C4-2B (cell line): ENCODE measurements at regions not wholly inside any gene's neighbourhood (a gene's known extent, or its start where the extent isn't known, plus 50 kb on each side); places are given as distances from the start of the nearest gene placed in this dataset.
"Not testable (repeated sequence)": the region's sequence is repeated elsewhere in the genome, so short reads cannot be mapped to it uniquely, and the experiment has no call there.

Experiments used
- H3K27ac ChIP-seq: fragments of 450-650 bp; 2 replicates; pipeline ENCODE4 v1.5.1; 2017
- ZFX ChIP-seq: fragments of 450-650 bp; IDR thresholded peaks from 2 replicates; pipeline ENCODE4 v1.6.1; 2017
- TF ChIP-seq, protein P1 (sequence below): fragments of 450-650 bp; conservative IDR thresholded peaks from 2 replicates; pipeline ENCODE4 v1.5.1; 2017; ENCODE audit warnings: mild to moderate bottlenecking

DNA sequence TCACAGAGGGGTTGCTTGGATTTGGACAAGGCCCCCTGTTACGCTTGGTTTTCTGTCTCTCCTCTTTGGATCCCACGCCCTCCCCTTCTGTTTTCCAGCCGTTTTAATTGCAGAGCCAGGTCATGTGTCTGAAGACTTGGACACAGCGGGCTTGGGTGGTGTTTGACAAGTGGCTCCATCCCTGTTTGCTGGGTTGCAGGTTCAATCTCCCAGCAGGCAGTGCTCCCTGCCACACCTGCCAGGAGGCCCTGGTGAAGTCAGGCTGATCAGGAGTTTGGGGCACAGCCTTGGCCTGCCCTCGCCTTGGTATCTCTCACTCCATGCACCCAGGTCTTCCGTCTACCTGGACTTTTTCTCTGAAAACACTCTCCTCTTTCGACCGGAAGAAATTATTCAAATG, 59.0 kb downstream of the PLXNA1 start:
- TF ChIP-seq, protein P1, sequence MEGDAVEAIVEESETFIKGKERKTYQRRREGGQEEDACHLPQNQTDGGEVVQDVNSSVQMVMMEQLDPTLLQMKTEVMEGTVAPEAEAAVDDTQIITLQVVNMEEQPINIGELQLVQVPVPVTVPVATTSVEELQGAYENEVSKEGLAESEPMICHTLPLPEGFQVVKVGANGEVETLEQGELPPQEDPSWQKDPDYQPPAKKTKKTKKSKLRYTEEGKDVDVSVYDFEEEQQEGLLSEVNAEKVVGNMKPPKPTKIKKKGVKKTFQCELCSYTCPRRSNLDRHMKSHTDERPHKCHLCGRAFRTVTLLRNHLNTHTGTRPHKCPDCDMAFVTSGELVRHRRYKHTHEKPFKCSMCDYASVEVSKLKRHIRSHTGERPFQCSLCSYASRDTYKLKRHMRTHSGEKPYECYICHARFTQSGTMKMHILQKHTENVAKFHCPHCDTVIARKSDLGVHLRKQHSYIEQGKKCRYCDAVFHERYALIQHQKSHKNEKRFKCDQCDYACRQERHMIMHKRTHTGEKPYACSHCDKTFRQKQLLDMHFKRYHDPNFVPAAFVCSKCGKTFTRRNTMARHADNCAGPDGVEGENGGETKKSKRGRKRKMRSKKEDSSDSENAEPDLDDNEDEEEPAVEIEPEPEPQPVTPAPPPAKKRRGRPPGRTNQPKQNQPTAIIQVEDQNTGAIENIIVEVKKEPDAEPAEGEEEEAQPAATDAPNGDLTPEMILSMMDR: no peak
- TF ChIP-seq ZFX: no peak
- H3K27ac ChIP-seq: no peak overlapping the region

DNA sequence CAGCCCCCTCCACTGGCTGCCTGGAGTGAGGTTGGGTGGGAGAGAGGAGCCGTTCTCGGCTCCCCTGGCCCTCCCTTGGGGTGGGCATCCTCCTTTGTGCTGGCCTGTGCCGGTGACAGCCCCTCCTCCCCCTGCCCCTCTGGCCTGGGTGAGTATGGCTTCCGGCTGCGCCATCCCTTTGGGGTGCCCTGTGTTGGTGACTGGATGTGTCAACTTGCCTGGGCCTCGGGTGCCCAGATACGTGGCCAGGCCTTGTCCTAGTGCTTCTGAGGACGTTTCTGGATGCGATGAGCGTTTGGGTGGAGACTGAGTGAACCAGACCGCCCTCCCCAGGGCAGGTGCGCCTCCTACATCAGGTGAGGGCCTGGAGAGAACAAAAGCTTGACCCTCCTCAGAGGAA, 59.7 kb downstream of the PLXNA1 start:
- no peak overlapping the region for H3K27ac ChIP-seq
- TF ChIP-seq, protein P1: no peak
- no peak for TF ChIP-seq ZFX

DNA sequence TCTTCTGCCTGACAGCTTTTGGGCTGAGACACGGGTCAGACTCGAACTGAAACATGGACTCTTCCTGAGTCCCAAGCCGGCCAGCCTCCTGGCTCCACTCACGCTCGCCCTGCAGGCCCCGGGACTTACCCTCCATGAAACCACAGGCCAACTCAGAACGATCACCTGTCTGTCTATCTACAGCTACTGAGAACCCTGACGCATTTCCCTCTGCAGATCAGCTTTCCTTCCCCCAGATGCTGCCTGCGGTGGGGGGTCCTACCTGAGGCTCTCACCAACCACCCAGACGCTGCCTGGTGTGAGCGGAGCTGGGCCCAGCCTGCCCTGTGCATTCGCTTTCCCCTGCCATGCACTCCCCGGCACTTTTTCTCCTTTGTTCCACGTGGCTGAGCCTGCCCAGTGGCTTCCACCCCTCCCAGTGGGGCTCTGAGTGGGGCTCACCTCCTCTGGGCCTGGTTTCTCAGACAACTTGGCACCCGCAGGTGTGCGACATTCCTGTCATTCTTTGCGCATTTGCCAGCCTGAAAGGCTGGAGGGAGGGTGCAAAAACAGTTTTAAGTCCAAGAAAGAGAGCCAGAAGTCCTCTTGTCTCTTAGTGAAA, 60.2 kb downstream of the PLXNA1 start:
- H3K27ac ChIP-seq: no peak overlapping the region
- TF ChIP-seq, protein P1: no peak
- no peak for TF ChIP-seq ZFX

DNA sequence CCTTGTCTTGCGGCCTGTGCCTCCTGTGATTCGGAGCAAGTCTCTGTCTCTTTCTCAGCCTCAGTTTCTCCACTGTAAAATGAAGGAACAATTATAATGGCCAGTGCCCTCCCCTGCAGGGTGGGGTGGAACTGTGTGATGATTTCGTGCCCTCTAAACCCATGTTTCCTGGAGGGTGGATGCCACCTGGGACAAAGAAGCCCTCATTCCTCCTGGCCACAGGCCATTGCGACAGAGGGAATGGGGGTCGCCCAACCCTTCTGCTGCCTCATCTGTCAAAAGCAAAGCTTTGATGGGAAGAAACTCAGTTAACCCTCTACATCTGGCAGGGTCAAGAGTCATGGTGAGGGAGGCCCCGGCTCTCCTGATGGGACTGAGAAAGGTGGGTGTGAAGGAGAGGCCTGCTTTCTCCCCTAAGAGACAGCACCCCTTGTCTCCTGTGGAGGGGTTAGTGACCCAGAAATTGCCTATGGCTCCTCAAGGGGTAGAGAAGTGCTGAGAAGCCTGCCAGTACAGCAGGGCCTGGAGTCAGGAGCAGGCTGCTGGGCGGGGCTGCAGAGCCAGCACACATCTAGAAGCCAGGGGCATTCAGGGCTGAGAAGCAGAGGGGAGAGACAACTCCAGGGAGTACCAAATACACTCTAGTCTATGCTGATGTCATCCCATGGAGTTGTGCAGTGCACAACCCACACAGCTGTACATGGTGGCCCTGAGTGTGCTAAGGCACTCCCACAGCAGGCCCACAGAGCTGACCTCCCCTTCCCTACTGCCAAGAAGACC, 61.0 kb downstream of the PLXNA1 start:
- H3K27ac ChIP-seq: no peak overlapping the region
- no peak for TF ChIP-seq ZFX
- TF ChIP-seq, protein P1: no peak

DNA sequence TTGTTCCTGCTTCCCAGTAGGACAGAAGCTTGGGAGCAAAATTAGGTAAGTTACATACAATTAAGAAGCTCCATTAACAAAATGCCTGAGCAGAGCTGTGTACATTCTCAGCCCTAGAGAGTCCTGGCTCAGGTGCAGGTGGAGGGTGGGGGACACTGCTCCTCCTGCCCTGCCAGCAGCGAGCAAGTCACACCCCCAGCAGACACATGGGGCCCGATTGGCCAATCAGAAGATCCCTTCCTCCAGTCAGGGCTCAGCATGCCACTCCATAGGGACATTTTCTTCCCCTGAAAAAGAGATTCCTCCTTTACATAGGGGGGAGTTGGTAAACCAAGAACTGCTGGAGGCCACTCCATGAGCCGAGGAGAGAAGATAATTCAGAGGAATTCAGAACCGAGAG, 62.1 kb downstream of the PLXNA1 start:
- no peak overlapping the region for H3K27ac ChIP-seq
- TF ChIP-seq ZFX: no peak
- TF ChIP-seq, protein P1: no peak

DNA sequence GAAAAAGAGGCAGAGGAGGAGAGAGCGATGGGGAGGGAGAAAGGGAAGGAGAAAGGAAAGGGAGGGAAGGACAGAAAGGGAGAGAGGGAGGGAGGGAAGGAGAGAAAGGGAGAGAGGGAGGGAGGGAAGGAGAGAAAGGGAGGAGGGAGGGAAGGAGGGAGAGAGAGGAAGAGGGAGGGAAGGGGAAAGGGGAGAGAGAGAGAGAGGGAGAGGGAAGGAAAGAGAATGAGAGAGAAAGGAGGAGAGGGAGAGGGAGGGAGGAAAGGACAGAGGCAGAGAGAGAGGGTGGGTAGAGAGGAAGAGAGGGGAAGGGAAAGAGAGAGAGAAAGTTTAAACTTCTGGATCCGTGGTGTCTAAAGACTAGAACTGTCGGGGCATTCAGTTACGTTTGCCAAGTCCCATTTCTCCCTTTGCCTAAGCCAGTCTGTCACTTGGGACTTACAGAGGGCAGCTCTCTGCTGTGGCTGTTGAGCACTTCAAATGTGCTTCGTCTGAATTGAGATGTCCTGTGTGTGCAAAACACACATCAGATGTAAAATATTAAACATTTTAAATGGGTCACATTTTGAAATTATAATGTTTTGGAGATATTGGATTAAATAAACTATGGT, 62.6 kb downstream of the PLXNA1 start:
- no peak overlapping the region for H3K27ac ChIP-seq
- TF ChIP-seq, protein P1: no peak
- TF ChIP-seq ZFX: no peak

DNA sequence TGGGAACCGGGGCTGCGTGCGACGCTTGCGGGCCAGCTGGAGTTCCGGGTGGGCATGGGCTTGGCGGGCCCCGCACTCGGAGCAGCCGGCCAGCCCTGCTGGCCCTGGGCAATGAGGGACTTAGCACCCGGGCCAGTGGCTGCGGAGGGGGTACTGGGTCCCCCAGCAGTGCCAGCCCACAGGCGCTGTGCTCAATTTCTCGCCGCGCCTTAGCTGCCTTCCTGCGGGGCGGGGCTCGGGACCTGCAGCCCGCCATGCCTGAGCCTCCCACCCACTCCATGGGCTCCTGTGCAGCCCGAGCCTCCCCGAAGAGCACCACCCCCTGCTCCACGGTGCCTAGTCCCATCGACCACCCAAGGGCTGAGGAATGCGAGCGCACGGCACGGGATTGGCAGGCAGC, 63.8 kb downstream of the PLXNA1 start:
- not testable (repeated sequence) for H3K27ac ChIP-seq
